Ectodermal cell (in vitro differentiated cells): ENCODE measurements at regions not wholly inside any gene's neighbourhood (a gene's known extent, or its start where the extent isn't known, plus 50 kb on each side); places are given as distances from the start of the nearest gene placed in this dataset.

Source experiments
- H3K27ac ChIP-seq: 2 replicates; pipeline ENCODE4 v1.7.0; 2013; ENCODE audit warnings: mild to moderate bottlenecking, low read depth, low read length; ENCODE audit not compliant: insufficient read depth, poor library complexity, severe bottlenecking
- H3K27me3 ChIP-seq: 2 replicates; pipeline ENCODE4 v1.7.0; 2013; ENCODE audit warnings: mild to moderate bottlenecking, low read length; ENCODE audit not compliant: insufficient read depth, control insufficient read depth, poor library complexity, severe bottlenecking
- H3K36me3 ChIP-seq: one replicate; pipeline ENCODE4 v1.7.0; 2013; ENCODE audit warnings: low read length; ENCODE audit not compliant: control insufficient read depth, insufficient read depth
- H3K4me1 ChIP-seq: one replicate; pipeline ENCODE4 v1.7.0; 2013; ENCODE audit warnings: low read length; ENCODE audit not compliant: control insufficient read depth, insufficient read depth
- H3K4me3 ChIP-seq: 2 replicates; pipeline ENCODE4 v1.7.0; 2013; ENCODE audit warnings: low read depth, low read length, control low read depth; ENCODE audit not compliant: insufficient read depth
- H3K9me3 ChIP-seq: 2 replicates; pipeline ENCODE4 v1.7.0; 2013; ENCODE audit warnings: mild to moderate bottlenecking, low read length, moderate library complexity; ENCODE audit not compliant: control insufficient read depth
- WGBS, 2 experiments: methylation state at CpG; one replicate each; pipeline ENCODE4 v1.1.7; 2013; ENCODE audit warnings: missing lambda C conversion rate in 2 of 2; 5-methylcytosine and 5-hydroxymethylcytosine counted together

DNA sequence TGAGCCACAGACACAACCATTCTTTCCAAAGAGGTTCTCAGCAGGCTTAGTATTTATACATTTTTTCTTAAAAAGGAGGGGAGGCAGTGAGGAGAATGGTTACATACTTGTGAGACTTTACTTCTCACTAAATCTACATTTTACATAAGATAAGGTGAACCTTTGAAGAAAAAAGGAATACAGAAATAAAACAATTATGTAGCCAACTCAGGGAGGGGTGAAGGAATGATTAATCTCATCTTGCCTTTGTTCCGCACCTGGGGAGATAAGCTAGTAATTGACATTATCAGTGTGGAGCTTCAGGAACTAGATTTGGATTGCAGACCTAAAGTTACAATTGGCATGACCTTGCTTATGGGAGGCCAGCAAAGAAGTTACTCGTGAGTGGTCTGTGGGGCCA, 221.8 kb upstream of the GGTLC1 start:
- Histone ChIP-seq H3K4me1 (peaks cover 10% of the 10 kb centered on the region), H3K27me3 (no peaks in the 10 kb centered on the region), H3K9me3 (no peaks in the 10 kb centered on the region), H3K27ac (no peak overlapping the region), H3K36me3 (no peaks in the 10 kb centered on the region), H3K4me3 (no peak overlapping the region)
- 91 to 92% methylated on average over 2 of the region's 2 CpGs for WGBS, 2 experiments

DNA sequence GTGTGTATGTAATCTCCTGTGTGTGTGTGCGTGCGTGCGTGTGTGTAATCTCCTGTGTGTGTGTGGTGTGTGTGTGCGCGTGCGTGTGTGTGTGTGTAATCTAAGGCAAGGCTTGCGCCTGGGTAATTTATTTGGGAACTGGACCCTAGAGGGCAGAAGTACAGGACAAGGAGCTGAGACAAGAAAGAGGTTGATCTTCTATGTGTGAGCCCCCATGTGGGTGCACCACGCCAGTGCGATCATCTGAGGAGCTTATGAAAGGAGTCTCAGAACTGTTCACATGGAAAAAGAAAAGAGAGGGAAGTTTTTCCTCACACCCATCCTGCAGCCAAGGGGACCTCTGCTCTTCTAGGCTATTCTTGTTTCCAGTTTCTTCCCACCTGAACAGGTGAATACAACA, 220.1 kb upstream of the GGTLC1 start:
- H3K36me3 ChIP-seq = no peaks in the 10 kb centered on the region
- no peaks in the 10 kb centered on the region for H3K9me3 ChIP-seq
- WGBS, 2 experiments = 92% methylated on average over 9 of the region's 9 CpGs
- no peaks in the 10 kb centered on the region for H3K27me3 ChIP-seq
- H3K4me3 ChIP-seq = no peak overlapping the region
- H3K27ac ChIP-seq = no peak overlapping the region
- peaks cover 10% of the 10 kb centered on the region for H3K4me1 ChIP-seq

GRCh38 chr20:24207803-24208300, 219.3 kb upstream of the GGTLC1 start:
- 91 to 93% methylated on average over 26 of the region's 26 CpGs for WGBS, 2 experiments
- Histone ChIP-seq H3K27me3 (no peaks in the 10 kb centered on the region), H3K36me3 (no peaks in the 10 kb centered on the region), H3K4me3 (no peak overlapping the region), H3K4me1 (peaks cover 6% of the 10 kb centered on the region), H3K27ac (no peak overlapping the region), H3K9me3 (no peaks in the 10 kb centered on the region)

- Histone ChIP-seq H3K4me3 (no peak overlapping the region), H3K9me3 (no peaks in the 10 kb centered on the region), H3K36me3 (no peaks in the 10 kb centered on the region), H3K27ac (no peak overlapping the region), H3K27me3 (no peaks in the 10 kb centered on the region), H3K4me1 (no peaks in the 10 kb centered on the region)
- WGBS, 2 experiments = 63 to 75% methylated on average over 5 of the region's 5 CpGs
These were observed 218.4 kb upstream of the GGTLC1 start for GRCh38 chr20:24206995-24207394.

DNA sequence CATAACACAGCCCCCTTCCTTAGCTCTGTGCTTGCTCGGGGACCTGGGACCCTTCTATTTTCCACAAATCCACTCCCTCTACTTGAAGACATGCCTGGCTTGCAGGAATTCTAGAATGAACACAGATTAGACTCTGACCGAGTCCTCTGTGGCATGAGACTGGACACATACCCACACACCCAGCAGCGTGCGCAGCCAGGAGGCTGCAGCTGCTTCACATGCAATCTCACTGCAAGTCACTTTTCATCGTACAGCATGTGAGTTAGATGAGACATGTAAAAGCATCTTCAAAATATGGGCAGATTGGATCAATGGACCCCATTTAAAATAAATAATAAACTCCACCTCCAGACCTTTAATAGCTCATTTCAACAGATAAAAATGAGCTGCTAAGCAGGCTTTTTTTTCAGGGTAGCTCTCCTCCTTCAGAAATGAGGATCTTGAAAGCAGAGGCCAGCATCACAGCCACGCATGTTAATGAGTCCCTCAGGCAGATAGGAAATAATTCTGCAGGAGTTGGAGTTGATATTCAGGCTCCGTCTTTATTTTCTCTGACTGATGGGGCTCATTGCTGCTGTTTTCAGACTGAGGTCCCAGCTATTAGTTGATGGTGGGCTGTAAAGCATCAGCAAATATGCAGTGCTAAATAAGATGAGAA, 215.1 kb upstream of the GGTLC1 start:
- Histone ChIP-seq H3K27ac (no peak overlapping the region), H3K36me3 (no peaks in the 10 kb centered on the region)

GRCh38 chr20:24199501-24199900, 210.9 kb upstream of the GGTLC1 start:
- H3K4me1 ChIP-seq = no peaks in the 10 kb centered on the region
- 86 to 90% methylated on average over 6 of the region's 6 CpGs for WGBS, 2 experiments

More for the DNA sequence above, 215.1 kb upstream of the GGTLC1 start:
- no peaks in the 10 kb centered on the region for H3K27me3 ChIP-seq
- no peak overlapping the region for H3K4me3 ChIP-seq
- H3K9me3 ChIP-seq = no peaks in the 10 kb centered on the region
- no peaks in the 10 kb centered on the region for H3K4me1 ChIP-seq
- 94 to 95% methylated on average over 6 to 7 of the region's 7 CpGs for WGBS, 2 experiments

GRCh38 chr20:24194143-24194542, 205.6 kb upstream of the GGTLC1 start:
- Histone ChIP-seq H3K27me3 (no peaks in the 10 kb centered on the region), H3K27ac (no peak overlapping the region), H3K36me3 (no peaks in the 10 kb centered on the region), H3K9me3 (peaks cover 3% of the 10 kb centered on the region), H3K4me1 (no peaks in the 10 kb centered on the region), H3K4me3 (no peak overlapping the region)
- 93 to 95% methylated on average over 3 of the region's 3 CpGs for WGBS, 2 experiments

More at GRCh38 chr20:24199501-24199900, 210.9 kb upstream of the GGTLC1 start:
- H3K27me3 ChIP-seq = no peaks in the 10 kb centered on the region
- no peak overlapping the region for H3K4me3 ChIP-seq
- H3K36me3 ChIP-seq = no peaks in the 10 kb centered on the region
- no peak overlapping the region for H3K27ac ChIP-seq
- H3K9me3 ChIP-seq = no peaks in the 10 kb centered on the region

DNA sequence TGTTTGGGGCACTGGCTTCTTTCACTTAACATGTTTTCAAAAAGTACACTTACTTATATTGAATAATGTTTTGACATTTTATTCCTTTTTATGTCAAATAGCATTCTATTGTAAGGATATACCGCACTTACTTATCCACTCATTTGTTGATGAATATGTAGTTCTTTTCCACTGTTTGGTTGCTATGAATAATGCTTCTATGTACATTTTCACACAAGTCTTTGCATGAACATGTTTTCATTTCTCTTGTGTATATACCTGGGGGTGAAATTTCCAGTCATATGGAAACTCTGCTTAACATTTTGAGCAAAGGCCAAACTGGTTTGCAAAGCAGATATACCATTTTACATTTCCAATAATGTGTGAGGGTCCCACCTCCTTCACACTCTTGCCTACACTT, 202.3 kb upstream of the GGTLC1 start:
- Histone ChIP-seq H3K4me1 (no peaks in the 10 kb centered on the region), H3K9me3 (peaks cover 3% of the 10 kb centered on the region), H3K36me3 (no peaks in the 10 kb centered on the region), H3K27ac (no peak overlapping the region), H3K27me3 (no peaks in the 10 kb centered on the region), H3K4me3 (no peak overlapping the region)
- WGBS, 2 experiments = no CpG with 5 or more reads among the region's 1 CpG

DNA sequence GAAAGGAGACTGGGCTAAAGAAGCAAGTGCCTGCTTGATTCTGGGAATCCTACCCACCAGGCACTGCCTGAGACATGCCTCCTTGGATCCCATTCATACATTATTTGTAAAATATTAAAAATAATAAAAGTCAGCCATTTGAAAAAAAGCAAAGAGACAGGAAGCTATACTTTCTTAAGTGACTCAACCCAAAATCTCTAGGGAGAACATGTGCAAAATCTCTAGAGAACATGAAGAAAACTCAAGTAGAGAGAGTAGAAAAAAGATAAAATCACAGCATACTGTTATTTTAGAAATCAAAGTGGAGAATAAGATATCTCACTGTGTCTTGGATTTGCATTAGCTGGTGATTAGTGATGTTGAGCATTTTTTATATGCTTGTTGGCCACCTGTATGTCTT, 197.2 kb upstream of the GGTLC1 start:
- H3K27ac ChIP-seq = no peak overlapping the region
- no peaks in the 10 kb centered on the region for H3K36me3 ChIP-seq
- H3K9me3 ChIP-seq = peaks cover 3% of the 10 kb centered on the region
- H3K27me3 ChIP-seq = no peaks in the 10 kb centered on the region
- no peaks in the 10 kb centered on the region for H3K4me1 ChIP-seq
- no peak overlapping the region for H3K4me3 ChIP-seq

- no peaks in the 10 kb centered on the region for H3K9me3 ChIP-seq
- no peaks in the 10 kb centered on the region for H3K4me1 ChIP-seq
- no peak overlapping the region for H3K4me3 ChIP-seq
- no peak overlapping the region for H3K27ac ChIP-seq
- H3K36me3 ChIP-seq = no peaks in the 10 kb centered on the region
- H3K27me3 ChIP-seq = no peaks in the 10 kb centered on the region
These were observed 192.6 kb upstream of the GGTLC1 start for GRCh38 chr20:24181151-24181550.

GRCh38 chr20:24169256-24169655, 180.7 kb upstream of the GGTLC1 start:
- H3K27me3 ChIP-seq = no peaks in the 10 kb centered on the region
- H3K27ac ChIP-seq = no peak overlapping the region
- H3K9me3 ChIP-seq = peaks cover 2% of the 10 kb centered on the region
- H3K4me3 ChIP-seq = no peak overlapping the region
- H3K36me3 ChIP-seq = no peaks in the 10 kb centered on the region
- no peaks in the 10 kb centered on the region for H3K4me1 ChIP-seq
- 95 to 100% methylated on average over 1 of the region's 1 CpG for WGBS, 2 experiments
